ENCODE measurements at regions not wholly inside any gene's neighbourhood (a gene's known extent, or its start where the extent isn't known, plus 50 kb on each side); places are given as distances from the start of the nearest gene placed in this dataset.

GRCh38 chr13:77412116-77412635 is 85.3 kb upstream of the MYCBP2 start:
- CTCF ChIA-PET, result interaction anchor here (1.7 kb wide), 1 partner anchor 13 kb away, joined by 5 read pairs; no protein-coding TSS in a partner anchor
- H3K27ac Mint-ChIP-seq, result no peak overlapping the region

GRCh38 chr13:77409412-77409811 is 82.5 kb upstream of the MYCBP2 start:
- H3K9me3 Mint-ChIP-seq, result no peaks in the 10 kb centered on the region
- CTCF ChIA-PET, result no interaction called here
- H3K36me3 Mint-ChIP-seq (ENCODE audit: low read depth), result no peaks in the 10 kb centered on the region
- no peak for TF ChIP-seq CTCF (IDR thresholded peaks at IDR 0.05)
- POLR2A ChIA-PET, result interaction anchor here (0.6 kb wide), 1 partner anchor 93 kb away, joined by 3 read pairs; no protein-coding TSS in a partner anchor
- intact Hi-C loops (cut with micrococcal nuclease), result no loop called here
- no peak for ATAC-seq
- no peak overlapping the region for H3K27ac Mint-ChIP-seq
- no peaks in the 10 kb centered on the region for H3K4me1 Mint-ChIP-seq (ENCODE audit: low read depth)
- no peak overlapping the region for H3K4me3 Mint-ChIP-seq
- no peak for DNase-seq
- H3K27me3 Mint-ChIP-seq, result no peaks in the 10 kb centered on the region

More at GRCh38 chr13:77412116-77412635, 85.3 kb upstream of the MYCBP2 start:
- no peaks in the 10 kb centered on the region for H3K27me3 Mint-ChIP-seq
- no peak overlapping the region for H3K4me3 Mint-ChIP-seq
- POLR2A ChIA-PET, result no interaction called here
- ATAC-seq (no peak), DNase-seq (no peak)
- intact Hi-C loops (cut with micrococcal nuclease), result no loop called here
- no peaks in the 10 kb centered on the region for H3K4me1 Mint-ChIP-seq (ENCODE audit: low read depth)
- no peak for TF ChIP-seq CTCF (IDR thresholded peaks at IDR 0.05)
- no peaks in the 10 kb centered on the region for H3K9me3 Mint-ChIP-seq
- no peaks in the 10 kb centered on the region for H3K36me3 Mint-ChIP-seq (ENCODE audit: low read depth)

GRCh38 chr13:77406644-77407440 is 79.9 kb upstream of the MYCBP2 start:
- no peak overlapping the region for H3K27ac Mint-ChIP-seq
- H3K27me3 Mint-ChIP-seq, result no peaks in the 10 kb centered on the region
- CTCF ChIA-PET, result interaction anchor here (1.0 to 1.8 kb wide), 2 partner anchors 9 to 72 kb away, joined by 4 to 5 read pairs; no protein-coding TSS in a partner anchor
- no peak overlapping the region for H3K4me3 Mint-ChIP-seq
- no peaks in the 10 kb centered on the region for H3K36me3 Mint-ChIP-seq (ENCODE audit: low read depth)
- ATAC-seq (no peak), DNase-seq (no peak)
- POLR2A ChIA-PET, result no interaction called here
- intact Hi-C loops (cut with micrococcal nuclease), result no loop called here
- H3K9me3 Mint-ChIP-seq, result no peaks in the 10 kb centered on the region
- no peaks in the 10 kb centered on the region for H3K4me1 Mint-ChIP-seq (ENCODE audit: low read depth)
- TF ChIP-seq CTCF (IDR thresholded peaks at IDR 0.05), result no peak

GRCh38 chr13:77398825-77399620 is 72.1 kb upstream of the MYCBP2 start:
- Mint-ChIP-seq H3K36me3 (ENCODE audit: low read depth) (no peaks in the 10 kb centered on the region), H3K4me3 (no peak overlapping the region), H3K27ac (no peak overlapping the region), H3K27me3 (peaks cover 6% of the 10 kb centered on the region), H3K9me3 (no peaks in the 10 kb centered on the region), H3K4me1 (ENCODE audit: low read depth) (peaks cover 3% of the 10 kb centered on the region)
- POLR2A ChIA-PET, result interaction anchor here (0.6 to 1.4 kb wide), 2 partner anchors 10 to 411 kb away, joined by 3 to 4 read pairs; no protein-coding TSS in a partner anchor
- intact Hi-C loops (cut with micrococcal nuclease), result no loop called here
- no peak for DNase-seq
- no peak for TF ChIP-seq CTCF (IDR thresholded peaks at IDR 0.05)
- no peak for ATAC-seq
- CTCF ChIA-PET, result interaction anchor here (1.4 kb wide), 1 partner anchor 12 kb away, joined by 5 read pairs; no protein-coding TSS in a partner anchor

Data from activated CD8-positive, alpha-beta T cell treated with anti-CD3 and anti-CD28 coated beads for 36 hours (primary cell).